GM12874 (cell line): ENCODE measurements at regions not wholly inside any gene's neighbourhood (a gene's known extent, or its start where the extent isn't known, plus 50 kb on each side); places are given as distances from the start of the nearest gene placed in this dataset.

ENCODE experiments used
- CTCF ChIP-seq: IDR thresholded peaks from 2 replicates; pipeline ENCODE4 v1.5.1; 2011; ENCODE audit warnings: low read depth, mild to moderate bottlenecking, control low read depth, low read length, moderate library complexity; ENCODE audit not compliant: insufficient read depth

GRCh38 chr11:70568814-70569617 is 170.7 kb downstream of the CTTN start:
- no peak for TF ChIP-seq CTCF

- no peak for TF ChIP-seq CTCF
Observed at GRCh38 chr11:70569618-70569890, 171.2 kb downstream of the CTTN start.

DNA sequence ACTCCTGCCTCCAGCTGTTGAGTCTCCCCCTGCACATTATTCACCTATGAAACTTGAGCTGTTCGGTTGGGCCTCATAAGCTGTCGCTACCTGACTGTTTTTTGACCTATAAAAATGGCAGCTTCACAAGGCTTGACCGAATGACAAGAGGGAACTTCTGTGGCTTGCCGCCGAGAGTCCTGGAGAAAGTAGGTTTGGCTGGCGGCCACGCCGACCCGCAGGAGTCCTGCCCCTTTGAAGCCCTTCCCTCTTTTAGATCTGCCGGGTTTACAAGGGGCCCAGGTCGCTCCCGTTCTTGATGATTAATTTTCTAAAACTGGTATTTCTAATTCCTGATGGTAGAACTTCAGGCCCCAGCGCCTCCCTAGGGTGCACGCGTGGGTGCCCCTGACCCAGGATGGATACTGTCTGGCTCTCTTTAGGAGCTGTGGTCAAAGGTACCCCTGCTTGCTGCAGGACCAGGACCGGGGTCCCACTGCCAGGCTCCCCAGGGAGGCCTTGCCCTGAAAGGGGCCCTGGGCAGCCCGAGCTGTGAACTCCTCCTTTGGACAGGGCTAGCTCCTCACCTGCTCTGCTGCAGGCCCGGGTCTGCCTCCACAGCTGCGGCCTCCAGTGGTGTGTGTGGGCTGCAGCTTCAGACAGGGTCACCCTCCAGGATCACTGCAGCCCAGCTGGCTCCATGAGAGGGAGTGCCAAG is 171.8 kb downstream of the CTTN start:
- no peak for TF ChIP-seq CTCF

- TF ChIP-seq CTCF: no peak
Observed at GRCh38 chr11:70570693-70571395, 172.5 kb downstream of the CTTN start.

DNA sequence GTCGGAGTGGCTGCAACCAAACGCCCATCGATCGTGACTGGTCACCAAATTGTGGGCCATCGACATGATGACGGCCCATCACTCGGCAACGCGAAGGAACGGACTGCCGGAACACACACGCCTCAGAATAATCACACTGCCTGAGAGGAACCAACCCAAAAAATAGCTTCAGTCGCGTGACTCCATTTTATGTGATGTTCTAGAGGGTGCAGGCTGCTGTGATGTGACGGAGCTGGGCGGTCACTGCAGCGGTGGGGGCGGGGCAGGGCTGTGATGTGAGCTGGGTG is 174.6 kb downstream of the CTTN start:
- TF ChIP-seq CTCF: no peak

DNA sequence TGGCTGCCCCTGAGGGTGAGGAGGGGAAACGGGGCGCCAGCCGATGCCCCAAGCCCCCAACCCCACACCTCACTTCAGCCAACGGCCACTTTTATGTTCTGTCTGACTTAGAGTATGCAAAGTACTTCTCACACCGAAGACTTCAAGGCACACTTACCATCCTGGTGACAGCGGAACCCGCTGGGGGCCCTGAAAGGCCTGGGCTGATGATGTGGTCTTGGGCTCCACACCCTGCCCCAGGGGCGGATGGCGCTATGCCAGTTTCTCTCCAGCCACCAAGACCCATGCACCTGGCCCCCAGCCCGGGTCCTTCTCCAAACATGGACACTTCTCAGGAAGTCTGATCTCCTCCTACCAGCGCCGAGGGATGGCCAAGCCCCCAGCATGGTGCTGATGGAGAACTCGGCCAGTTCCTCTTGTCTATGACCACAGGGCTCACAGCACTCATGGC is 175.4 kb downstream of the CTTN start:
- no peak for TF ChIP-seq CTCF

DNA sequence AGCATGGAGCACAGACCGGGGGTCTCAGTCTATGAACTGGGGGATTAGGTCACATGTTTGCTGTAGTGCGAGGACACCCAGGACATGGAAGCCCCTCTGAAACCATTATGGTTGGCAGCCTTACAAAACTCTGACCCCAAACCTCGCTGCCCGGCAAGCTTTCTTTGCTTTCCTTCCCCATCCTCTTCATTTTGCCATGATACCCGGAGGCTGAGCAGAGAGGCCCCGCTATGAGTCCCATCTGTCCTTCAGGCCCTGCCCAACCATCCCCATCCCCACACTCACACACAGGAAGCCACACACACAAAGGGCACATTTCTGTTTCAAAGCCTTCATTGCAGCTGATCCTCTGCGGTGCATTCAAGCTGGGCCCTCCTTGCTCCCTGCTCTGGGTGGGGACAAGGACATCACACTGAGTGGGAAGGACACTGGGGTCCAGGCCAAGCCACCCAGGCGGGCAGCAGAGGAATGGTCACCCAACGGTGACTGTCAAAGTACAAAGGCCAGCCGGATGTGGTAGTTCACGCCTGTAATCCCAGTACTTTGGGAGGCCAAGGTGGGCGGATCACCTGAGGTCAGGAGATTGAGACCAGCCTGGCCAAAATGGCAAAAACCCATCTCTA is 176.5 kb downstream of the CTTN start:
- no peak for TF ChIP-seq CTCF
